Natural killer cell (primary cell): ENCODE measurements at regions not wholly inside any gene's neighbourhood (a gene's known extent, or its start where the extent isn't known, plus 50 kb on each side); places are given as distances from the start of the nearest gene placed in this dataset.

ENCODE experiments used
- ATAC-seq, 3 donors: fragments of 150-1000 bp in 2 of 3; fragments of 200-7000 bp in 1 of 3; cut with Tn5 transposase; 1 replicate in 1 of 3; 2 replicates in 2 of 3; pipeline ENCODE4 v1.10.0; 2021; ENCODE audit warnings: mild to moderate bottlenecking in 2 of 3, moderate library complexity in 2 of 3
- DNase-seq, 2 donors: peaks; one replicate each; pipeline versions ENCODE4 v3.0.0 to v3.0.0-alpha.2; 2013 to 2021; ENCODE audit warnings: mixed read lengths in 1 of 2
- H3K27ac ChIP-seq: one replicate; pipeline ENCODE4 v1.5.1; 2013; ENCODE audit warnings: mild to moderate bottlenecking, low read length
- H3K27me3 ChIP-seq: one replicate; pipeline ENCODE4 v1.6.1; 2013; ENCODE audit warnings: low read length; ENCODE audit not compliant: control insufficient read depth, insufficient read depth
- H3K36me3 ChIP-seq: one replicate; pipeline ENCODE4 v1.6.1; 2013; ENCODE audit warnings: low read length; ENCODE audit not compliant: control insufficient read depth, insufficient read depth
- H3K4me1 ChIP-seq: one replicate; pipeline ENCODE4 v1.6.1; 2013; ENCODE audit warnings: low read length; ENCODE audit not compliant: control insufficient read depth, insufficient read depth
- H3K4me3 ChIP-seq: one replicate; pipeline ENCODE4 v1.5.1; 2013; ENCODE audit warnings: low read length
- H3K9me3 ChIP-seq: one replicate; pipeline ENCODE4 v1.6.1; 2013; ENCODE audit warnings: low read length; ENCODE audit not compliant: control insufficient read depth, insufficient read depth
- H3K27ac Mint-ChIP-seq, 2 donors: one replicate each; pipeline ENCODE4 v1.8.0; 2022; ENCODE audit warnings: mild to moderate bottlenecking in 2 of 2, mixed read lengths in 2 of 2, moderate library complexity in 1 of 2
- H3K27me3 Mint-ChIP-seq, 2 donors: one replicate each; pipeline ENCODE4 v1.8.0; 2022; ENCODE audit warnings: low read depth in 2 of 2, mixed read lengths in 2 of 2
- H3K36me3 Mint-ChIP-seq: one replicate; pipeline ENCODE4 v1.8.0; 2022; ENCODE audit warnings: mixed read lengths
- H3K4me1 Mint-ChIP-seq, 2 donors: one replicate each; pipeline ENCODE4 v1.8.0; 2022; ENCODE audit warnings: mixed read lengths in 2 of 2
- H3K4me3 Mint-ChIP-seq: one replicate; pipeline ENCODE4 v1.8.0; 2022; ENCODE audit warnings: mild to moderate bottlenecking, moderate library complexity, mixed read lengths
- H3K9me3 Mint-ChIP-seq, 2 donors: one replicate each; pipeline ENCODE4 v1.8.0; 2022; ENCODE audit warnings: mixed read lengths in 2 of 2
- WGBS: methylation state at CpG from one replicate; pipeline ENCODE4 v1.1.7; 2013; ENCODE audit warnings: missing lambda C conversion rate; ENCODE audit not compliant: insufficient coverage; 5-methylcytosine and 5-hydroxymethylcytosine counted together
- intact Hi-C: fragments of 100-400 bp; cut with micrococcal nuclease; formaldehyde crosslinking; loops from one replicate; pipeline ENCODE4 v1.14.2; 2022
- TF ChIP-seq, protein P1 (sequence below): fragments of 200-600 bp; IDR thresholded peaks from one replicate; pipeline ENCODE4 v1.8.0; 2022; ENCODE audit warnings: antibody characterized with exemption

DNA sequence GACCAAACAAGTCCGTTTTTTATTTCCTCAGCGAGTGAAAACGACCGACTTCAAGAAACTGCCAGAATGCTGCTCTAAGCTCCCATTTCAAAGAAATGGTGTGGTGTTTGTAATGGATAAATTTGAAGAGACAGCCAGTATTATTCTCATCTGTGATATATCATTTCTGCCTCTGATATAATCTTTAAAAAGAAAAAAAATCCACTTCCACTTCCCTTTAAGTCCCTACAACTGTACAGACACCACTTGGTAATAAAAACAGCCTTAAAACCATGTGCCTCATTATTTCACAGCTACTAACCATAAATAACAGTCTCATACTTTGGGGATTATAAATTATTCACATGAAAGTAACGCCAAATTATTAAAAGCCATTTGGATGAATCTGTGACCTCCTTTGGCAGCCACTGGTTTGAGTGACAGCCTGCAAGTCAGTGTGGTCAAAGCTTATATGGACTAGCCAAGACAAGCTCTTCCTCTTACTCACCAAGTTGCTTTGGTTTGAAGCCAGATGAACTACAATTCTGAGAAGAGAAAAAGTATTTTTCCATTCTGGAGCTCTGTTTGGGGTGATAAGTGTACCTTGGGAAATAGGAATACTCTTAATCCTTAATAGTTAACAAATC, 168.0 kb downstream of the SHOX2 start:
- Histone ChIP-seq H3K27ac (no peak overlapping the region), H3K27me3 (no peaks in the 10 kb centered on the region), H3K9me3 (no peaks in the 10 kb centered on the region), H3K36me3 (no peaks in the 10 kb centered on the region), H3K4me3 (no peak overlapping the region), H3K4me1 (no peaks in the 10 kb centered on the region)
- WGBS, result 71% methylated on average over 5 of the region's 5 CpGs
- Mint-ChIP-seq H3K4me3 (no peak overlapping the region), H3K36me3 (no peaks in the 10 kb centered on the region), H3K27me3 (no peaks in the 10 kb centered on the region), H3K9me3 (peaks cover 6 to 10% of the 10 kb centered on the region in 2 donors), H3K27ac (no peak overlapping the region), H3K4me1 (no peaks in the 10 kb centered on the region)
- TF ChIP-seq, protein P1, sequence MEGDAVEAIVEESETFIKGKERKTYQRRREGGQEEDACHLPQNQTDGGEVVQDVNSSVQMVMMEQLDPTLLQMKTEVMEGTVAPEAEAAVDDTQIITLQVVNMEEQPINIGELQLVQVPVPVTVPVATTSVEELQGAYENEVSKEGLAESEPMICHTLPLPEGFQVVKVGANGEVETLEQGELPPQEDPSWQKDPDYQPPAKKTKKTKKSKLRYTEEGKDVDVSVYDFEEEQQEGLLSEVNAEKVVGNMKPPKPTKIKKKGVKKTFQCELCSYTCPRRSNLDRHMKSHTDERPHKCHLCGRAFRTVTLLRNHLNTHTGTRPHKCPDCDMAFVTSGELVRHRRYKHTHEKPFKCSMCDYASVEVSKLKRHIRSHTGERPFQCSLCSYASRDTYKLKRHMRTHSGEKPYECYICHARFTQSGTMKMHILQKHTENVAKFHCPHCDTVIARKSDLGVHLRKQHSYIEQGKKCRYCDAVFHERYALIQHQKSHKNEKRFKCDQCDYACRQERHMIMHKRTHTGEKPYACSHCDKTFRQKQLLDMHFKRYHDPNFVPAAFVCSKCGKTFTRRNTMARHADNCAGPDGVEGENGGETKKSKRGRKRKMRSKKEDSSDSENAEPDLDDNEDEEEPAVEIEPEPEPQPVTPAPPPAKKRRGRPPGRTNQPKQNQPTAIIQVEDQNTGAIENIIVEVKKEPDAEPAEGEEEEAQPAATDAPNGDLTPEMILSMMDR, result no peak
- DNase-seq (no peak), ATAC-seq (no peak)
- intact Hi-C loops, result no loop called here

DNA sequence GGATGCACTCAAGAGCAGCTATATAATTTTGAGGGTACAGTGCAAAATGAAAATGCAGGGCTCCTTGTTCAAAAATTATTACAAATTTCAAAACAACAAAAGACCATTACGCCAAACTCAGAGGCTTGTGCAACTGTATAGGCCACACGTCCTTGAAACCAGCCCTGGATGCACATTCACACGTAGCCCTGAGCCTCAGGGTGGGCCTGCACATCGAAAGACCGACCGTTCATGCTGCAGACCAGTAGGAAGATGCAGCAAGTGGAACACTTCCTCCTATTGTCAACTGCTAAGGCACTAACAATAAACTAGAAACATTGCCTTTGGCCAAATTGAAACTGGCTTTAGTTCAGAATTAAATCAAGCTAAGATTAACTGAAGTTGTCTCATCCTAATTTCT, 174.7 kb downstream of the SHOX2 start:
- DNase-seq (no peak), ATAC-seq (no peak)
- H3K4me3 ChIP-seq, result no peak overlapping the region
- no peak overlapping the region for H3K27ac Mint-ChIP-seq
- intact Hi-C loops, result no loop called here
- no peaks in the 10 kb centered on the region for H3K27me3 Mint-ChIP-seq
- H3K4me1 ChIP-seq, result no peaks in the 10 kb centered on the region
- no peaks in the 10 kb centered on the region for H3K27me3 ChIP-seq
- no peaks in the 10 kb centered on the region for H3K36me3 Mint-ChIP-seq
- no peaks in the 10 kb centered on the region for H3K9me3 ChIP-seq
- H3K27ac ChIP-seq, result no peak overlapping the region
- WGBS, result 63% methylated on average over 6 of the region's 6 CpGs
- peaks cover 5 to 6% of the 10 kb centered on the region in 2 donors for H3K9me3 Mint-ChIP-seq
- H3K4me3 Mint-ChIP-seq, result no peak overlapping the region
- H3K4me1 Mint-ChIP-seq, result no peaks in the 10 kb centered on the region
- TF ChIP-seq, protein P1, result no peak
- no peaks in the 10 kb centered on the region for H3K36me3 ChIP-seq

GRCh38 chr3:157930000-157930780, 176.0 kb downstream of the SHOX2 start:
- Histone ChIP-seq H3K4me3 (no peak overlapping the region), H3K9me3 (no peaks in the 10 kb centered on the region), H3K27me3 (no peaks in the 10 kb centered on the region), H3K27ac (no peak overlapping the region), H3K36me3 (no peaks in the 10 kb centered on the region), H3K4me1 (no peaks in the 10 kb centered on the region)
- ATAC-seq, result no peak
- Mint-ChIP-seq H3K27ac (no peak overlapping the region), H3K27me3 (no peaks in the 10 kb centered on the region), H3K36me3 (no peaks in the 10 kb centered on the region), H3K4me3 (no peak overlapping the region), H3K9me3 (peaks cover 0 to 3% of the 10 kb centered on the region in 2 donors), H3K4me1 (no peaks in the 10 kb centered on the region)
- intact Hi-C loops, result no loop called here
- WGBS, result 97% methylated on average over 3 of the region's 4 CpGs
- TF ChIP-seq, protein P1, result no peak
- no peak for DNase-seq
